ENCODE measurements at regions not wholly inside any gene's neighbourhood (a gene's known extent, or its start where the extent isn't known, plus 50 kb on each side); places are given as distances from the start of the nearest gene placed in this dataset.

DNA sequence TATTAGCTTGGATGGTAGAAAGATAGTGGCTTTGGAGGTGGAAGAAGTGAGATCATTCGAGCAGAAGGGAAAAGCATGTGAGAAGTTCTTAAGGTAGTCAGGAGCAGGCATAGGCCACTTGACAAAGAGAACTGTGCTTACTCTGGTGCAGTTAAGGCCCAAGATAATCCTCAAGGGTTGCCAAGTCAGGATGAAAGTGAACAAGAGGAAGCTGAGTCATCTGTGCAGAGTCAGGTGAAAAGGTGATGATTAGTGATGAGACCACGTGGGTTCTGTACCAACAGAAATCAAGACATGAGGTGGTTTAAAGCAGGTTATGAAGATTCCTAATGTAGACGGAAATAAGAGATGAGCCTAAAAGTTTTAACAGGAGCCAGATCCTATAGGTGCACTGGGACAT, 369.8 kb downstream of the DTHD1 start:
- H3K4me3 ChIP-seq (ENCODE audit: low read depth, low read length), result no peak overlapping the region
- TF ChIP-seq CTCF (IDR thresholded peaks at IDR 0.05; ENCODE audit: low read depth, low read length), result no peak
- TF ChIP-seq MYC (IDR thresholded peaks at IDR 0.05; ENCODE audit: low read depth, low read length), result no peak
- TF ChIP-seq MAX (IDR thresholded peaks at IDR 0.05; ENCODE audit: low read depth, low read length), result no peak
- TF ChIP-seq POLR2A (IDR thresholded peaks at IDR 0.05; ENCODE audit: extremely low read depth, insufficient read length), result no peak
- no peak for DNase-seq (ENCODE audit: low read depth)

DNA sequence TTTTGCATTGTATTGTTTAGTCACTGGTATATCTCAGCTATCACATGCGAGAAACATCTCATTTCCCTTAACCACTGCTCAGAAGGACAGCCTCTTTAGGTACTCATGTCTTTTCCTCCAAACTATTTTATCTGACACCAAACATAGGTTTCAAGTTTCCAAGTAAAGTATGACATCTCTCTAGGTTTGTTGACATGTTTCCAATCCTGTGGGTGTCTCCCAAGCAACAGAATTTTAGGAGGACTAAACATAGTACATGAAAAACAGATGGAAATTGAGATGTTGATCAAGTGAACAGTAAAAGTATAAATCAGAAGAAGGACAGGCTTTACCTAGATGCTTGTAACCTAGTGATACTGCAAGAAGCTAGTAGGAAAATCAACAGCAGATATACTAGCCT, 371.4 kb downstream of the DTHD1 start:
- no peak for TF ChIP-seq MAX (IDR thresholded peaks at IDR 0.05; ENCODE audit: low read depth, low read length)
- TF ChIP-seq POLR2A (IDR thresholded peaks at IDR 0.05; ENCODE audit: extremely low read depth, insufficient read length), result no peak
- TF ChIP-seq CTCF (IDR thresholded peaks at IDR 0.05; ENCODE audit: low read depth, low read length), result no peak
- no peak for TF ChIP-seq MYC (IDR thresholded peaks at IDR 0.05; ENCODE audit: low read depth, low read length)
- no peak overlapping the region for H3K4me3 ChIP-seq (ENCODE audit: low read depth, low read length)
- no peak for DNase-seq (ENCODE audit: low read depth)

GRCh38 chr4:36665985-36666527, 384.6 kb downstream of the DTHD1 start:
- no peak for DNase-seq (ENCODE audit: low read depth)
- H3K4me3 ChIP-seq (ENCODE audit: low read depth, low read length), result no peak overlapping the region
- no peak for TF ChIP-seq MYC (IDR thresholded peaks at IDR 0.05; ENCODE audit: low read depth, low read length)
- no peak for TF ChIP-seq CTCF (IDR thresholded peaks at IDR 0.05; ENCODE audit: low read depth, low read length)
- TF ChIP-seq MAX (IDR thresholded peaks at IDR 0.05; ENCODE audit: low read depth, low read length), result no peak
- no peak for TF ChIP-seq POLR2A (IDR thresholded peaks at IDR 0.05; ENCODE audit: extremely low read depth, insufficient read length)

- no peak overlapping the region for H3K4me3 ChIP-seq (ENCODE audit: low read depth, low read length)
- DNase-seq (ENCODE audit: low read depth), result no peak
- TF ChIP-seq MYC (IDR thresholded peaks at IDR 0.05; ENCODE audit: low read depth, low read length) (no peak), POLR2A (IDR thresholded peaks at IDR 0.05; ENCODE audit: extremely low read depth, insufficient read length) (no peak), MAX (IDR thresholded peaks at IDR 0.05; ENCODE audit: low read depth, low read length) (no peak), CTCF (IDR thresholded peaks at IDR 0.05; ENCODE audit: low read depth, low read length) (no peak)
Observed at GRCh38 chr4:36675436-36675835, 394.0 kb downstream of the DTHD1 start.

DNA sequence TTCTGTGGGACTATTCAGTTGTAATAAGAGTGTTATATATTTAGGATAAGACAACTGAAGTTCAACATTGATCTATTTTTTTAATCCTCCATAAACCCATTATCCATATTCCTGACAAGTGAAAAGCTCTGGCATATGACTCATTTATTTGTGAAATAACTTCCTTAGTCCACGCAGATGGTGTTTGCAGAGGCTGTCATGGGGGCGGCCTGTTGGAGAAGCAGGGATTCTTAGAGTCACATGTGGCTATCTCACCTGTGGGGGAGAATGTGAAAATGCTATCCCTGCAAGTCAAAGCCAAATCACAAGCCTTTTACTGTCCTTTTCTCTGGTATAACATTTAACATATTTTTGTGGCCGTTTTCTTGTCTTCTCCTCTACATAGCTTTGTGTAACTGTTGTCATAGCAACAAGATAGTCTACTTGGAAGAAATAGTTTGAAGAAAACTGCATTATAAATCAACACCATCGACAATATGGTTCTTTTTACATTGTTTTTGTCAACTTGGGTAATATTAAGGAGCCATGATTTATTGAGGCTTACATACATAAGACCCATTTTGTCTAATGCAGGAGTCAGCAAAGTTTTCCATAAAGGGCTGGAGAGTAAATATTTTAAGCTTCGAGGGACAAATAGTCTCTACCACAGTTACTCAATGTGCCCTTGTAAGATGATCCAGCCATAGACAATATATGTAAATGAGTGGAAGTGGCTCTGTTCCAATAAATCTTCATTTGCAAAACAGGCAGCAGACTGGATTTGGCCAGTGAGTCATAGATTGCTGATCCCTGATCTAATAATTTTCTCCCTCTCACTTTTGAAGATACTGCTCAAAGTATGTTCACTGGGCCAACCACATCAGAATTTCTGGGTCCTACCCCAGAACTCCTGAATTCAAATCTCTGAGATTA, 395.0 kb downstream of the DTHD1 start:
- TF ChIP-seq MAX (IDR thresholded peaks at IDR 0.05; ENCODE audit: low read depth, low read length) (no peak), CTCF (IDR thresholded peaks at IDR 0.05; ENCODE audit: low read depth, low read length) (no peak), POLR2A (IDR thresholded peaks at IDR 0.05; ENCODE audit: extremely low read depth, insufficient read length) (no peak), MYC (IDR thresholded peaks at IDR 0.05; ENCODE audit: low read depth, low read length) (no peak)
- no peak overlapping the region for H3K4me3 ChIP-seq (ENCODE audit: low read depth, low read length)
- DNase-seq (ENCODE audit: low read depth), result no peak

All from NB4 (cell line).